Activated CD8-positive, alpha-beta memory T cell treated with anti-CD3 and anti-CD28 coated beads for 1 hour (primary cell): ENCODE measurements at regions not wholly inside any gene's neighbourhood (a gene's known extent, or its start where the extent isn't known, plus 50 kb on each side); places are given as distances from the start of the nearest gene placed in this dataset.

Source experiments
- DNase-seq, 2 donors: peaks; one replicate each; pipeline ENCODE4 v3.0.0-alpha.2; 2020; ENCODE audit warnings: low read depth in 1 of 2; ENCODE audit errors: extremely low read depth in 1 of 2

- no peak for DNase-seq
These were observed 161.8 kb downstream of the SOCS6 start for GRCh38 chr18:70450426-70451253.

DNA sequence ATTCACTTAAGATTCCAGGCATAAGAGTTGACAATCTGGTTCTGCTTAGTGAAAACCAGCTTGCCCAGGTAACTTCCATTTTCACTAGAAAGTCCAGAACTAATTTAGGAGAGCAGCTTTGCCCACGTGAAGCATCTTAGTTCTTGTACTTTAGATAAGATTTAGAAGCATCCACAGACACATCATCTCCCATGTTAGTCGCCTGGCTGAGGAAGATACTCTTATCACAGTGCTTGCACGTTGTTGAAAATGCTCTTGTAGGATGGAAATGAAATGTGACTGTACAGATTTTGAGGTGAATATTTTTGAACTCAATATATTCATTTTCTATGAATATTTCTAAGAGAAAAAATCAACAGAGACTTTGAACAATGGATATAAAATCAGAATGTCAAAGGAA is 159.7 kb downstream of the SOCS6 start:
- no peak for DNase-seq

DNA sequence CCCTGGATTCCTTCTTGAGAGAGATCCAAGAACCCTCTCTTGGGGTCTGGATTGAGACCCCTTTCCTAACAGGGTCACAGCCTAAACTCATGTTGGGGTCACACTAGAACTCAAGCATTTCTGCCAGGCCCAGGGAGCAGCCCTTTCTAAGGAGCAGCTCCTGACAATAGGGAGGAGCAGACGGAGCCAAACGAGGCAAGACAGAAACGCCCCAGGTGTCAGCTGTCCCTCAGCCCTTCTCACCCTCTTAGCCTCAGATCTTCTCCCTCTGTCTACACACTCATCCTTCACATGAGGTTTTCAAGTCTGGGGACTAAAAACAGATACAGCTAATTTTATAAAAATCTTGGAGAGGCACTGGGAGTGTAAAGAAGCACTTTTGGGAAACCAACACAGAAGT is 157.2 kb downstream of the SOCS6 start:
- no peak for DNase-seq

DNA sequence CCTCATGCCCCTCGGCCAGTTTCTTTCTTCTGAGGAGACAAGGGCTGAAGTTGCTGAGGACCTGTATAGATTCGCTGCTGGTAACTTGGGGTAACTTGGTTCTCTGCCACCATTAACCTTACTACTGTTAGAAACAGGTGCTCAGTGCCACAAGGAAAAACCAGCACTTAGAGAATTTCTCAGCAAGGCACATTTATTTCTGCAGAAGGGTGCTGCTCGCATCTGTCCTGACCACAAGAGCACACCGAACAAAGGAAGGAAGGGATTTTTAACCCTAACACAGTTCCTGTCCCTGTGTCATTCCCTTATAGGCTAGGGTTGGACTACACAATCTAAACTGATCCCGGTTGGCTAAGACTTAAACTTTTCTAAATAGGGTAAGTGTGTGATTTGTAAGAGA is 154.1 kb downstream of the SOCS6 start:
- no peak for DNase-seq

DNA sequence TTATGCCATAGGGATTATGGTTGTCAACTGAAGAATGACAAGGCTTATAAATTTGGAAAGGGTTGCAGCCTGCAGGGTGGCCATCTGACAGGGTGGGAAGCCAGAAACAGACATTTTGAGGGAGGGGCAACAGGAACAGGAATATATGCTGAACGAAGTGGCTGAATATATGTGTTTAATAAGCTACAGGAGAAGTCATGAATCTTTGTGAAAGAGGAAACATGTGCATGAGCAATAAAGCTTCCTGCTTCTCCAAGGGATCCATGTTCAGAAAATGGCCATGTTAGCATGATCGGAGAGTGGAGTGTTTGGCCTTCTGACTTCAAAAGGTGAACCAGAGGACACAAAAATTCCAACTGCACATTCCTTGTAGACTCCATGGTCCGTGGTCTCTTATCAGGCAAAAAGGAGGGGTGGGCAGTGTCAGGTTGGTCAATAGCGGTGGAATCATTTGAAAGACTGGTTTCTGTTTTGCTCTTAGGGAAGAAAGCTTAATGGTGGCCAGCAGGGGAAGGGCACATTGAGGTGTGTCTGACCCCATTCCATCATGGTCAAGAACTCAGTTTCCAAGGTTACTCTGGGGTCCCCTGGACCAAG is 144.1 kb downstream of the SOCS6 start:
- no peak for DNase-seq

DNA sequence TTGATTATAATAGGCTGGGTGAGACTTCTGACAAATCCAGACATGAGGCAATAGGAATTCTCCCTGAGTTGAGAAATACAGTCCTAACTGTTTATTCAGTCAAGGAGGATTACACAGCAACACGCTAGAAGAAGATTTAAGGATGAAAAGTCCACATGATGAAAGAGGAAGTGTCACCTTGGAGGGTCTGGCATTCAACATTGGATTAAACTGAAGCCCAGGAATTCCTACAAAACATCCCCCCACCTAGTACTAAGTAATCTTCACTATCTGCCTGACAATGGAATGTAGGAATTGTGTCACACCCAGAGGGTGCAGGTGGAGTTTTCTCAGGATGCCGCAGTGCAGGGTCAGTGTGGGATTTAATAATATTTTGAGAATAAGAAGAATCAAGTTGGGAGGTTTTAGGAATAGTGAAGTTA is 142.4 kb downstream of the SOCS6 start:
- DNase-seq, result no peak

DNA sequence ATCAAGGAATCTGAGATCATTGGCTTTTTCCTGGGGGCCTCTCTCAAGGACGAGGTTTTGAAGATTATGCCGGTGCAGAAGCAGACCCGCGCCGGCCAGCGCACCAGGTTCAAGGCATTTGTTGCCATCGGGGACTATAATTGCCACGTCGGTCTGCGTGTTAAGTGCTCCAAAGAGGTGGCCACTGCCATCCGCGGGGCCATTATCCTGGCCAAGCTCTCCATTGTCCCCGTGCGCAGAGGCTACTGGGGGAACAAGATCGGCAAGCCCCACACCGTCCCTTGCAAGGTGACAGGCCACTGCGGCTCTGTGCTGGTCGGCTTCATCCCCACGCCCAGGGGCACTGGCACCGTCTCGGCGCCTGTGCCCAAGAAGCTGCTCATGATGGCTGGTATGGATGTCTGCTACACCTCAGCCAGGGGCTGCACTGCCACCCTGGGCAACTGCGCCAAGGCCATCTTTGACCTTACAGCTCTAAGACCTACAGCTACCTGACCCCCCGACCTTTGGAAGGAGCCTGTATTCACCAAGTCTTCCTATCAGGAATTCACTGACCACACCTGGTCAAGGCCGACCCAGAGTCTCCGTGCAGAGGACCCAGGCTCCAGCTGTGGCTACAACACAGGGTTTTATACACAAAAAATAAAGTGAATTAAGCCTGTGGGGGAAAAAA is 141.8 kb downstream of the SOCS6 start:
- DNase-seq, result no peak

DNA sequence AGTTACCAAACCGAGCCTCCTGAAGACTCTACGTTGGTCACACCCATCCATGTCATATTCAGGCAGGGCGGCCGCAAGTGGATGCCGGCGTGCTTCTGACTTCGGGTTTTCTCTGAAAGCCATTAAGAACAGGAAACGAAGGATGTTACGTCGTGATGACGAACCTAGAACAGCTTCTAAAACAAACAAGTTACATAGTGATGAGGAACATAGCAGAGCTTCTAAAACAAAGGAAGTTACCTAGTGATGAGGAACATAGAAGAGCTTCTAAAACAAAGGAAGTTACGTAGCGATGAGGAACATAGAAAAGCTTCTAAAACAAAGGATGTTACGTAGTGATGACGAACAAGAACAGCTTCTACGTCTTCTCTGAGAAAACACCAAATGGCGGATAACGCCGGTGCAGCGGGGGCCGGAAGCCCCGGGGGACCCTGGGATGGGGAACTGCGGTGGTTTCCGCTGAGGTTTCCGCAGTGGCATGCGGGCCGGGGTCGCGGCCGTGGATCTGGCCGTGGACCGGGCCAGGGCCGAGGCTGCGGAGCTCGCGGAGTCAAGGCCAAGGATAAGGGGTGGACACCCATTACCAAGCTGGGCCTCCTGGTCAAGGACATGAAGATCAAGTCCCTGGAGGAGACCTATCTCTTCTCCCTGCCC is 141.1 kb downstream of the SOCS6 start:
- DNase-seq, result no peak

DNA sequence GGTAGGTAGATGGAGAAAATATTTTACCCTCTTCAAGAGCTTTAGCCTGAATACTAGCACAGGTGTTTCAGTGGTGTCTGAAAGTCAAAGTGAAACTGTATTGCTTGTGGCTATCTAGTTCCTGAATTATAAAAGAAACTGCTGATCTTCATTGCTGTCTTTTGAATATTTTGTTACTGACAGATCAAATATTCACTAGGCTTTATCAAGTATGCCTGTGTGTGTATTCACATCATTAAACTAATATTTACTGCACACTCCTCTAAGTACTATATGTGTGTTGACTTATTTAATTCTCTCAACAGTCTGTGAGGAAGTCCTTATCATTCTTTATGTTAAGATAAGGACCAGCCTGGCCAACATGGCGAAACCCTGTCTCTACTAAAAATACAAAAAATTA is 139.6 kb downstream of the SOCS6 start:
- DNase-seq, result no peak

DNA sequence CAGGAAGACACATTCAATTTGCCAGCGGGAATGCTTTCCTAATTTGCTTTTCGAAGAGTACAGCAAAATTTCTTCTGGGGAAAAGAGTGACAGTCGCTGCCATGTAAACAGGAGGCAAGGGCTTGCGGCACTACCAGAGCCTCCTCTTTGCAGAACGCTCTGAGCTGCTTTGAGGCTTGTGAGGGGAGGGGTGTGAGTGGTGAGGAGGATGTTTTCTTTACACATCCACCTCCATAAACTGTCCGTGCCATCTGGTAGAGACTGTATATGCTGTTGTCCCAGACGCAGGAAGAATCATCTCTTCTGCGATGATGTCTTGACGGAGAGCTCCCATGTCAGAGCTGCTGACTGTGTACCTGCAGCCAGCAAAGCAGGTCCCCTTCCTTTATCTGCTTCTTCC is 138.0 kb downstream of the SOCS6 start:
- no peak for DNase-seq

DNA sequence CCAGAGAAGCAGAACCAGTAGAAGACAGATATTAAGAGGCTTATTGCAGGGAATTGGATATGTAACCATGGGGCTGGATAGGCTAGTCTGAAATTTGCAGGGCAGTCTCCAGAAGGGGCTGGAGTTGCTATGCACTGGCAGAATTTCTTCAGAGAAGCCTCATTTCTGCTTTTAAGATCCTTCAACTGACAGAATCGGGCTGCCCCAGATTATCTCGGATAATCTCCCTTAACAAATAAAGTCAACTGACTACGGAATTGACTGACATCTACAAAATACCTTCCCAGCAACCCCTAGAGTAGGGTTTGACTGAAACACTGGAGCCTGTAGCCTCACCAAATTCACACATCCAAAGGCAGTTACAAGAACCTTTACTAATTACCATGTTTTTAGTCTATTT is 136.4 kb downstream of the SOCS6 start:
- no peak for DNase-seq

DNA sequence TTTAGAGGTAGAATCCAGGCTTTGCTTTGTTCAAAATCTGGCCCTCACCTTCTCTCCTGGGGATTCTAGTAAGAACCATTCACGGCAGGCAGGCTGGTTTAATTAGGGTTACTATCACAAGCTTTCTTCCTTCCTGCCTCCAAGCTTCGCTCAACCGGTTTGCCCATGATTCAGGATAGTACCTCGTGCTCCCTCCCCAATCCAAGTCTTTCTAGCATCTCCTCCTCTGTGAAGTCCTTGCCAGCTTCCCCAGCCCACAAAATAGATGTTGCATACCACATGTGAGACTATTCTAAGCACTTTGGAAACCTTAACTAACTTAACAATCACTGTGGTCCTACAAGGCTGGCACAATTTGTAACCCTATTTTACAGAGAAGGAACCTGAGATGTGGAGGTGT is 135.1 kb downstream of the SOCS6 start:
- DNase-seq, result no peak

GRCh38 chr18:70423120-70423519 is 134.3 kb downstream of the SOCS6 start:
- no peak for DNase-seq

GRCh38 chr18:70422391-70422965 is 133.6 kb downstream of the SOCS6 start:
- DNase-seq, result no peak

GRCh38 chr18:70421471-70422390 is 132.9 kb downstream of the SOCS6 start:
- DNase-seq, result no peak

DNA sequence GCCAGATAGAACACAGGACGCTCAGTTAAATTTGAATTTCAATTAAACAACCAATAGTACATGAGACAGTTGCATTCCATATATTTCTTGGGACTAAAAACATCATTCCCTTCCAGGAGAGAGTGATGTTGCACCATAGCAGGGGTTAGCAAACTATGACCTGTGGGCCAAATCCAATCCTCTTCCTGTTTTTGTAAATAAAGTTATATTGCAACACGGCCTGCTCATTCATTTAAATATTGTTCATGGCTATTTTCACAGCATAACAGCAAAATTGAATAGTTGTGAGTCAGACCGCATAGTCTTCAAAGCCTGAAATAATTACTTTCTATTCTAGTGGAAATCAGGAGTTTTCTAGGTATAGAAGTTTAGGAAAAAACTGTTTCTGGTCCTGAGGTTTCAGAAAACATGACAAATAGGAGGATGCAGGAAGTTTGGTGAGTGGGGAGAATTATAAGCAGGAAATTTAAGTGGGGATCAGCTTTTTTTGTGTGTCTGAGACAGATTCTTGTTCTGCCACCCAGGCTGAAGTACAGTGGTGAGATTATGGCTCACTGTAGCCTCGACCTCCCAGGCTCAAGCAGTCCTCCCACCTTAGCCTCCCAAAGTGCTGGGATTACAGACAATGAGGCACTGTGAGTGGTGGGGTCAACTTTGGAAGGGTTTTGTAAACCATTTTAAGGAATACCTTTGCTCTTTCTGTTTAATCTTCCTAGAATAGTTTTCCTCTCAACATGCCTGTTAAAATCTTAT is 131.5 kb downstream of the SOCS6 start:
- no peak for DNase-seq

- no peak for DNase-seq
These were observed 130.7 kb downstream of the SOCS6 start for GRCh38 chr18:70419526-70419925.

DNA sequence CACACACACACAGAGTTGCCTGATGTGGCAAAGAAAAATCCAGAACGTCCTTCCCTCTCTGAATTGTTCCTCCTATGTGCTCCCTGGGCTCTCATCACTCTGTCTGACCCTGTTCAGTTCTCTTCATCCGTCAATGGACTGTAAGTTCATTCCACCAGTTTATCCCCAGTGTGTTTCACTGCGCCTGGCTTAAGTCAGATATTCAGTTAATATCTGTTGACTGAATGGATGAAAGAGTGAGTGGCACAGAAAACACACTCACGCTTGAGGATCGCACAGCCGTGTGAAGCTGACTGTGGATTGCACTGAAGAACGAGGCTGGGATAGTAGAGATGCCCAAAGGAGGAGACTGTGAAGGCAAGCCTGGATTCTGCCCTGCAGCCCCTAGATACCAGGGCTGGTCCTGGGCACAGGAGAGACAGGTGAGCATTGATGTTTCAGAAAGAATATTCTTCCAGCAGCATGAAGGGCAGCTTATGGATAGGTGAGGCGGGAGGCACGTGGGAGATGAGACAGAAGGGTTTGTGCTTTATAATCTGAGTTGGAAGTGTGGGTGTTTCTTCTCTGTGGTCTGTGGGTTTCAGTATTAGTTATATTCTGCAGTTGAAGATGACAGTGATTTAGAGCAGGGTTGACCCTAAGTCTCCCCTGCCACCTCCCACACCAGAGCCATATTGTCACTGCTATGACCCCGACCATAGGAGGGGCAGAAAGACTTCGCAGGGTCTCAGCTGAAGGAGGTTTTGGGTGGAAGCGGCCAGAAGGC is 129.9 kb downstream of the SOCS6 start:
- DNase-seq, result no peak

DNA sequence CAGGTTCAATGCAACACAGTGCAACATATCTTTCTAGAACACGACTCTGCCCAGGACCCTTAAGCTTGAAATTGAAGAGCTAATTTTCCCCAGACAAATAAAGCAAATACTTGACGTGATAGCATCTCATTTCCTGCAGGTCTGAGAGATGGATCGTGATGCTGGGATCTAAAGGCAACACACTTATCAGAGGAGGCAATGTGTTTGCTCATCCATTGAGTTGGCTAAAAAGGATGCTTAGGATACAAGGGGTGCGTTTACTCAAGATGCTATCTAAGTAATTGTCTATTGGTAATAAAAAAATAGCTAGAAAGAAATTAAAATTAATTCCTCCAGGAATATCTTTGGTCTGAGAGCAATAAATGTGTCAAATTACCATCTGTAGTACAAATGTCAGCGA is 129.0 kb downstream of the SOCS6 start:
- DNase-seq, result no peak
